HG02840 (cell line): ENCODE measurements at regions not wholly inside any gene's neighbourhood (a gene's known extent, or its start where the extent isn't known, plus 50 kb on each side); places are given as distances from the start of the nearest gene placed in this dataset.
"Not testable (repeated sequence)": the region's sequence is repeated elsewhere in the genome, so short reads cannot be mapped to it uniquely, and the experiment has no call there.

Source experiments
- ATAC-seq: cut with Tn5 transposase; IDR thresholded peaks from one replicate; pipeline ENCODE4 v1.9.1; 2021; ENCODE audit warnings: mild to moderate bottlenecking, moderate library complexity, moderate number of reproducible peaks; ENCODE audit not compliant: unreplicated experiment, low FRiP score

DNA sequence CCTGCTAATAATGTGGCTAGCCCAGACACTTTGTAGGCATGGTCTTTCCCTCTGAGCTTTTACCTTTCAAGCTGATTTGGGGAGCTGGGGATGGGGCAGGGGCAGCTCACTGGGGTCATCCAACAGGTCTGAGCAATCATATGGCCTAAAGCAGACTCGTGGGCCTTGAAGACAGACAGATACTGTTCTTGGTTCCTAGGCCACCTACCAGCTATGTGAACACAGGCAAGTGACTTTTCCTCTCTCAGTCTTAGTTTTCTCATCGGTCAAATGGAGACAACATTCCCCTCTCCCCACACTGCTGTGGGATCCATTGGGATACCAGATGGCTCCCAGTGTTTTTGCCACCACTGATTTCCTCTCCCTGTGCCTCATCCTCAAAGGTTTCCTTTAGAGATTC lies 181.8 kb downstream of the RRAGC start:
- ATAC-seq = no peak

DNA sequence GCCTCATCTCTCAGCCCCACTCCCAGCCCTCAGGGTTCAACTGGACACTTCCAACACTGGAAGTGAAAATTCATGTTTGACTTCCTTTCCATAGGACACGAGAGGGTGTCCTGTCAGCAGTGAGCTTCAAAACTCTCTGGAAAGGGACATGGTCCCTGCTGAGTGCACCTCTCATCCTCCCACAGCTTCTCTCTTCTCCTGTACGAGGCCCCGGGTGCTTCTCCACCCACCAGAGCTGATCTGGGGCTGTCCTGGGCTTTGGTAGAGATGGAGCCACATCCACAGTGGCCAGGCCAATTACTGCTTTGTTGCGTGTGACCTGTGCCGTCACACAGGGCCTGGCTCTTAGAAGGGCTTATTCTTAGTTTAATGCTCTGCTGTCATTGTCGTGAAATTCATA lies 182.3 kb downstream of the RRAGC start:
- no peak for ATAC-seq

DNA sequence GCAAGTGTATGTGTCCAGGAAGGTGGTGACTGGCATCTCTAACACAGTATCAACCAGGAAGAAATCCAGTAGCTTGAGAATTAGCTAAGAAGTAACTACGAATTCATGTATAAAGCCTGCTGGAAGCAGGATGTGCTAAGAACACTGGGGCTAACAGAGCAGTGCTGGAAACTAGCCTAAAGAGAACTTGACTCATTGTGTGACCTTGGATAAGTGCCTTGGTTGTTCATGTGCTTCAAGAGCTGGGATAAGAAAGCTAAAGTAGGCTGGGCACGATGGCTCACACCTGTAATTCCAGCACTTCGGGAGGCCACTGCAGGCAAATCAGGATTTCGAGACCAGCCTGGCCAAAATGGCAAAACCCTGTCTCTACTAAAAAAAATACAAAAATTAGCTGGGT lies 186.9 kb downstream of the RRAGC start:
- ATAC-seq = no peak

DNA sequence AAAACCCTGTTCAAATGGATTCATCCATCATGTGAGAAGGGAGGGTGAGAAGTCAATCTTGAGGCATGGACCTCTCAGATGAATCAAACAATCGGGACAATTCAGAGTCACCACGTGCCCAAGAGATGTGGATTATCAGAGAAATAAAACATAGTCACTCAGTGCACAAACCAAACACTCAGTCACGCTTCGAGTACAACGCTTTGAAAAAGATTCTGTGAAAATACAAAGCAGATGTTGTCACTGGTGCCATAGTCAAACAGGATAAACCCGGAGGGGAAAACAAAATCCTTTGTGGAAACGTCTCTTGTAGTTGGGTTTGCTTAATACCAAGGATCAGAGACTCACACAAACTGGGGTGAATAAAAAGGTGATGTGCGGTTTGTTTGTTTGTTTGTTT lies 188.4 kb downstream of the RRAGC start:
- ATAC-seq = no peak

DNA sequence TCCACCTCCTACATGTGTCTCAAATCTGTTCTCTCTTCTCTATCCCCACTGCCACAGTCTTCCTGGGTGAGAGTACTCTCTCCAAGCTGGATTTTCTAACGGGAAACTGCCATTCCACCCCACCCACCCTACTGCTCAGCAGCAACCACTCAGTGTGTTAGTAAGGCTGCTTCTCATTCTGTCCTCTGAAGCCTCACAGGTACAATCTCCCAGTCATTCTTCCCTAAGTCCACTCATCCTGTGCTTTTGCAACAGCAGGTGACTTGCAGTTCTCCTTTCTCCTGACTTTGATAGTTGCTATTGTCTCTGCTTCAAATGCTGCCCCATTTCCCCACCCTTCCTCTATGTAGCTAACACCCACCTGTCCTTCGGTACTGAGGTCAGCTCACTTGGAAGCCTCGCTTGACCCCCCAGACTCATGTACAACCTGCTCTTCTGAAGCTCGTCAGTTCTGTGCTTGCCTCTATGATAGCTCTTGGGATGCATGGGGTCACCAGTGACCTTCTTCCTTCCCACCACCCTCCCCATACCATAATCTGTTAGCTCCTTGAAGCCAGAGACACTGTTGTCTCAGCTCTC lies 188.9 kb downstream of the RRAGC start:
- ATAC-seq = no peak

DNA sequence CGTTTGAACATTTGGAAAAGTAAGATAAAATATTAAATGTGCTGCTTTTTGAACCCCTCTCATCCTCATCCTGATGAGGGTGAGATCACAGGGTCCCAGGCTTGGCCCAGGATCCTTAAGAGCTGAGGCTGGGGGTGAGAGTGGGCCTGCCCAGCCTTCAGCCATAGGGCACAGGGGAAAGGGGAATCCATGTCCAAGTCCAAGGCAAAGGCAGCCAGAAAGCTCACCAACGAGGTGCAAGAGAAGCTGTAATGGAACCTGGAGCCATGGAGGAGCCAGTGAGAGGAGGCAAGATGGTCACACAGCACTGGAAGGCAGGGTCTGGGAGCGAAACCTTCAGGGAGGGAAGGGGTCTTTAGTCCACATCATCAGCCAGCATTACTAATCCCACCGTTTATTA lies 191.9 kb downstream of the RRAGC start:
- no peak for ATAC-seq

DNA sequence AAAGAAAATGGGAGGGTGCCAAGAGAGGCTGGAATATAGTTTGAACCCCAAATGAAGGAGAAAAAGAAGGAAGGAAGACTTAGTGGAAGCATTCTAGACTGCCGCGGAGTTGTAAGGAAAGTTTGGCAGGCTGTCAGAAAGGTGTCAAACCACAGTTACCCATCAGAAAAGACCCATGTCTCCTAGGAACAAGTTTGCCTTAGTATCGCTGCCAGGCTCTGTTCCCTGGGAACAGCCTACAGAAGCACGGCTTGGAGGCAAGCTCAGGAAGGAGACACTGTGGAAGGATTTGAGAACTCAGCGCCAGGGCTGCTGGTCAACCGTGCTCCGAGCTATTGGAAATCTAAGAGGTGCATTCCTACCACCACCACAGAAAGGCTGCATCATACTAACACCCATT lies 197.4 kb downstream of the RRAGC start:
- no peak for ATAC-seq

DNA sequence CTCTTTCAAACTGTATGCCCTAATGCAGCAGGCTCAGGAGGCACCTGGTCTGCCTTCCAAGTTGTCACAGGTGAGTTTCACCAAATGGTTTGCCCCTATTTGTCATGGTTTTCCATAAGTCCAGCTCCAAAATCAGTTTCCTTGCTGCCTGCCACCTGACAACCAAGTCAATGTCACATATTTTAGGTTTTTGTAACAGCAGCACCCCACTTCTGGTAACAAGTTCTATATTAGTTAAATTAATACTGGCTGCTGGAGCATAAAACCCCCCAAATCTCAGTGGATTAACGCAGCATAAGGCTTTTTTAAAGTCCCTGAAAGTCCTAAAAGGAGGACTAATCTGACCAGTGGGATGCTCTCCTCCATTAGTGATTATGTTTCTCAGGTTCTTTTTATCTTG lies 200.7 kb downstream of the RRAGC start:
- ATAC-seq = no peak

DNA sequence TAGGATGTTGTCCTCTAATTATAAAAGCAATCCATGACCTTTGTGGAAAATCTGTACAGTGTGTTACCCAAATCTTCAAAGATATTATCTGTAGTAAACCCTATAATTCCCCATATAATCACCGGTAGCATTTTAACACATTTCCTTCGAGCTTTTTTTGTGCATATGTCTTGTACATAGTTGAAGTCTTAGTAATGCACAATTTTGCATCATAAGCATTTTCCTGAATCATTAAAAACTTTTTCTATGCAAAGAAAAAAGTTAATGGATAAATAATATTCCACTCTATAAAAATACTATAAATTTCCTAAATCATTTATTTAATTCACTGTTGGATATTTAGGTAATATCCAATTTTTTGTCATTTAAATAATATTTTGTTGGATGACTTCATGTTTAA lies 201.7 kb downstream of the RRAGC start:
- no peak for ATAC-seq

DNA sequence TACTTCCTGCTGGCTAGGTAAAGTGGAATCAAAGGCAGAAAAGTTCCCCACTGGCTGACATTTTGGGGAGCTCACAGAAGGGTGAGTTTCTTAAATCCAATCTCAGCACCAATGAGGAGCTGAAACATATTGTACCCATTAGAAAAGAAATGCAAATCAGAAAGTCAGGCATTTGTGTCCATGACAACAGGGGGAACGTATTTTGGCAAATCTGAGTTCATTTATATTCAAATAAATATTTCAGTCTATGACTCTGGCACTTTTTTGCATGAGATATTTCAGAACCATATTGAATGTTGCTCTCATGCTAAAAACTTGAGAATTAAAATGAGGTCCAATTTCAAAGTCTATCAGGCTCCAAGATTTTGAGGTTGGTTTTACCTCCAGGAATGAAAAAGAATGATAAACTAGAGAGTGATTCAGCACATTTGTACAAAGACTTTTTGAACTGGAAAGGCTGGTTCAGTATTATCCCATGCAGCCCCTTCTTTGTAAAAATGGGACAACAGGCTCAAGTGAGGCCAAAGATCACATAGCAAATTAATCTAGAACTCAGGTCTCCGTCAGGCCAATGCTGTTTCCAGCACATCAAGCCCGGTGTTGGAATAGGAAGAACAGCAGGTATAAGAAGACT lies 202.2 kb downstream of the RRAGC start:
- no peak for ATAC-seq

DNA sequence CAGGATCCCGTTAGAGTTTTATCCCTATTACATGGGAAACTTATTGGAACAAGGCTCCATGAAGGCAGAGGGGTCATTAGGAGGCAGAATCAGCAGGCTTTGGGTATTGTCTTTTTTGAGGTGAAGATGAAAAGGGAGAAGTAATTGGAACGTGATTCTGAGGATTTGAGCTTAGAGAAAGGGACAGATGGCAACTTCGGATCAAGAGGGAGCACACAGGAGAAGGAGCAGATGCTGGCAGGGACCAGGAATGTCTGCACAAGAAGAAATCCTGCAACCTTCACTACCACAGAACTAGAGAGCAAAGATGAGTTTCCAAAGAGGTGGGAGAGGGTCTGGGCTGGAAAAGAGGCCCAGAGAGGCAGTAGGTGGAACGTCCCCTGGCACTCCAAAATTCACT lies 202.8 kb downstream of the RRAGC start:
- ATAC-seq = no peak

DNA sequence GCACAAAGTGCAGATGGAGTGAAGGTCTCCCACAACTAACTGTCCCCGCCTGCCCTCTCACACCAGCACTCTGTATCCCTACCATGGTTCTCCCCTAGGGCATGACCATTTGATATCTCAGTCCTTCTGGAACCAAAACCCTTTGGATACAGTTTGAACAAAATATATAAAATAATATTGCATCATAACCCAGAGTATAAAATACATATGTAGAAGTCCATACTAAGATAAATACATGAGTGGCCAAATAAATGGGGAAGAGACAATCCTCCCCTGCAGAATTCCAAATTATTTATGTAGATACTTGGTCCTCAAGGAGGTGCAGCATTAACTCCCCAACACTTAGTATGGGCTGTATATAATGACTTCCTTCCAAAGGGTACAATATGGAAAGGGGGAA lies 207.4 kb downstream of the RRAGC start:
- ATAC-seq = no peak

DNA sequence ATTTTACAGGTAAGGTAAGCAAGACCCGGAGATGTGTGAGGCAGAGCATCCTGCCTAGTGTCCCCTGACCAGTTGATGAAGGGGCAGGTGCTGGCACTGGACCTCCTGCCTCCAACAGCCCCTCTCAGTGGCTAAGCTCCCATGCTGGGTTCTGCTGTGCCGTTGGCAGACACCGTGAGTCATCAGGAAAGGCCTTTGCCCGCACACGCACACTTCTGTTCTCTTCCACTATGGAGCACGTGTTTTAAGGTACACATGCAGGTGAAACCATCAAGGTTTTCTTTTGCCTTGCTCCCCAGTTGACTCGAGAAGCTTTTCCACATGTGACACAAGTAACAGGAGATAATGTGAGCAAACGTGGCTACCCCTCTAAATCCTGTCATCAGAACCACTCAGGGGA lies 207.9 kb downstream of the RRAGC start:
- no peak for ATAC-seq

DNA sequence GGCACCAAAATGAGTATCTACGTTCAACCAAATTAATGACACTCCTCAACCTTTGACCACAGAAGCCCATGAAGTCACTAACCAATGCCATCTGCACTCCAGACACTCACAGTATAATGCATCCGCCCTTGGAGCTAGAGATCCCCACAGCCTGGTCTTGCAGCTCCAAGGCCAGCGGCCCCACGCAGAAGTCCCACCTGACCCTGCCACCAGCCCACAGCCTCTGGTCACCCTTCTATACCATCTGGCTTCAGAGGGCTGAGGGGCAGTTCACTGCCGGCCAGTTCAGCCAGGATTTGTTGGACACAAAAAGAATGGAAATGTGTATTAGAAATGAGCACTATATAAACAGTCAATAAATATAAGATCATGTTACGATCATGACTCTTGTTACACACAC lies 211.2 kb downstream of the RRAGC start:
- ATAC-seq = no peak

DNA sequence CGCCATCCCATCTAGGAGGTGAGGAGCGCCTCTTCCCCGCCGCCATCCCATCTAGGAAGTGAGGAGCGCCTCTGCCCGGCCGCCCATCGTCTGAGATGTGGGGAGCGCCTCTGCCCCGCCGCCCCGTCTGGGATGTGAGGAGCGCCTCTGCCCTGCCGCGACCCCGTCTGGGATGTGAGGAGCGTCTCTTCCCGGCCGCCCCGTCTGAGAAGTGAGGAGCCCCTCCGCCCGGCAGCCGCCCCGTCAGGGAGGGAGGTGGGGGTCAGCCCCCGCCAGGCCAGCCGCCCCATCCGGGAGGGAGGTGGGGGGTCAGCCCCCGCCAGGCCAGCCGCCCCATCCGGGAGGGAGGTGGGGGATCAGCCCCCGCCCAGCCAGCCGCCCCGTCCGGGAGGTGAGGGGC lies 212.2 kb downstream of the RRAGC start:
- ATAC-seq = not testable (repeated sequence)

DNA sequence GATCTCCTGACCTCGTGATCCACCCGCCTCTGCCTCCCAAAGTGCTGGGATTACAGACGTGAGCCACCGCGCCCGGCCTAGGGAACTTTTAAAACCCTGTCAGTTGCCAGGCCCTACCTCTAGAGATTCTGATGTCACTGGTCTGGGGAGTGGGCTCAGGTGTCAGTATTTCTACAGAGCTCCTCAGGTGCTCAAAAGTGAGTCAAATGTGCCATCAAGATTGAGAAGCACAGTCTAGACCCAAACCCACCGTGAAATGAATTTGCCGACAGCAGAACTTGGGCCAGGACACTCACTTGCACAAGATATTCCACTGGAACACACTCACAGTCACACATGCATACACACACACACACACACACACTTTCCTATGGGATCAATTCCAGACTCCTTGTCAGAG lies 215.5 kb downstream of the RRAGC start:
- no peak for ATAC-seq

DNA sequence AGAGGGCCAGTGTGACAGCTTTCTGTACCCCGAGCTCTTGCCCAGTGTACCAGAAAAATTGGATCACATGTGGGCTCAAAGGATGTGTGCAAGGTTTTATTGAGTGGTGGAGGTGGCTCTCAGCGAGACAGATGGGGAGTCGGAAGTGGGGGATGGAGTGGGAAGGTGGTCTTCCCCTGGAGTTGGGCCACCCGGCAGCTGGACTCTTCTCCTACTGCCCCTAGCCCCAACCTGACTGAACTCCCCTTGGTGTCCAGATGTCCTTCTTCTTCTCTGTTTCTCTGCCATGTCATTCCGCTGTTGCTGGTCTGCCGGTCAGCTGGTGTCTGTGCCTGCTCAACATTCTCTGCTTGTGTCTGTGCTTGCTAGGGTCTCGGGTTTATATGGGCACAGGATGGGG lies 217.9 kb downstream of the RRAGC start:
- no peak for ATAC-seq

DNA sequence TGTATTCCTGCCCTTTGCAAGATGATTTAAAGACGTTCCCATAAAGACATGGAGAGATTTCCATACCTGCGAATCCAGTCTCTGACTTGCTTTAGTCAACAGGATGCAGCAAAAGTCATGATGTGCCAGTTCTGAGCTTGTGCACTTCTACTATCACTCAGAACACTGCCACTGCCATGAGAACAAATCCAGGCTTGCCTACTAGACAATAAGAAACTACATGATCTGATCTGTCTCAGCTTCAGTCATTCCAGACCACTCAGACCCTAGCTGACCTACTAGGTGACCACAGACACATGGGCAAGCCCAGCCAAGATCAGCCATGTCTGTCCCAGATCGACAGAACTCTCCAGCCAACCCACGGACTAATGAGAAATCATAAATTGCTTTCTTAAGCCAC lies 219.2 kb downstream of the RRAGC start:
- ATAC-seq = no peak

DNA sequence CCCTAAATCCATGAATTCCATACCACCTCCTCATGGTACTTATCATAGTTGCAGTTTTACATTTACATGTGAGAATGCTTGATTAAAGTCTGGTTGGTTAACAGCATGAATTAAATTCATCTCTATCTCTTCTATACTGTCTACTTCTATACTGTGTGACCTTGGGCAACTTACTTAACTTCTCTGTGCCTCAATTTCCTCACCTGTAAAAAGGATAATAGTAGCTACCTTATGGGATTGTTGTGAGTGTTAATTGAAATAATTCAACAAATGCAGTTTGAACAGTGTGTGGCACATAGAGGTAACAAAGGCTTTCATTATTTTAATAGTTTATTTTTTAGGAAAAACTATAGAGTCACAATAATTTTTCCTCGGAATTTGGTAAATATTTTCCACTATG lies 231.3 kb downstream of the RRAGC start:
- no peak for ATAC-seq

DNA sequence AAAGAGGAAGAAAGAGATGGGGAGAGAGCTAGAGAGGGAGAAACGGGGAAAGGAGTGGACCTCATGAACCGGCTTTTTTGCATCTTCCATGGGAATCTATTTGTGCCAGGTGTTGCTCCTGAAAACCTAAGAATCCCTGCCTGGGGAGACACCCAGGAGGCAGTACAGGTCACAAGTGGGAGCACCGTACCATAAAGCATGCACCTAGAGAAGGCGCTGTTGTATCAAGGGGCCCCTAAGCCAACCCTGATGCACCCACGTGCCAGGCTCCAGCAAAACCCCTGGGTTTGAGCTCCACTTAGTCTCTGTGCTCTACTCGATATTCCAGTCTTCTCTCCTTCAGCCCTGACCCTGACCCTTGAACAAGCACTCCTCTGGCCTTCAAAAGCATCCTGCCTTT lies 233.6 kb downstream of the RRAGC start:
- ATAC-seq = no peak

DNA sequence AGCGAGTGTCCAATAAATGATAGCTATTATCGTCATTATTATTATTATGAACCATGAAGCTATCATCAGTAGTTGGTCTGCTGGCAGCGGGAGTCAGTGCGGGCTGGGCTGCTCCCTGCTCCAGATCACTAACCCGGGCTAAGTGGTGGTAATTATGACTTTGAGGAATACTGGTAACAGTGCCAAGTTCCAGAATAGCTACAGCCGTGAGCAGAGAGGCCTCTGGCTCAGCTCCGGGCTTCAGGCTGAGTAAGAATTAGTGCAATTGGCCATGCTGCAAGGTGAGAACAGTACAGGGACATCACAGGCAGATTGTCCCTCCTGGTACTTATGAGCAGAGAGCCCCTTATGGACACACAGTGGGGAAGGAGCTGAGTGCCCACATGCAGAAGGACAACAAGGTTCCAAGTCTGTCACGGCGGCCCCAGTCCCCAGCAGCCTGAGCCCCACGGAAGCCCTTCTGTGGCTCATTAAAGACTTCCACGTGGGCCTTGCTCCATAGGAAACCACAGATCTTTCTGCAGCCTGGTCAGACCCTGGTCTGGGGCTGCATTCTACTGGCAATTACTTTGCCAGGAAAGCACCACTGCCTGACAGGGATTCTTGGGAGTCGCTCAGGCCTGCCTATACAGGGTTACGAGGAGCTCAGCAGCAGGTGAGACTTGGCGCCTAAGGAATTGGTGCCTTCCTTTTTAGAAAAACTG lies 235.1 kb downstream of the RRAGC start:
- ATAC-seq = no peak

DNA sequence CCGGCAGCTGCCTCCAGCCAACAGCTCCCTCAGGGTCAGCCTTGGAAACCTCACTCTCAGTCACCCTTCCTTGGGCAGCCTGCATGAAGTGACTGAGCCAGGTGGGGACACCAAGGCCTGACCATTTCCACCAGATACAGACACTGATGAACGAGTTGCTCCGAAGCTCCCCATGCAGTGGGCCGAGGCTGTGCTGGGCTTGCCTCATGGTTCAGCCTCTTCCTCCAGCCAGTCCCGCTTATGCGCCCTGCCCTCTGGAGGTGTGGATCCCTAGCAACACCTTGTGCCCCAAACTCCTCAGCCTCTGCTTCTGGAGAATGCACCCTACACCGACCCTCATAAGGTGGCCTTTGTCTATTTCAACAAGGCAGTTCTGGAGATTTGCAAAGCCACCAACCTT lies 236.0 kb downstream of the RRAGC start:
- no peak for ATAC-seq
